GM23338 (cell line): ENCODE measurements at regions not wholly inside any gene's neighbourhood (a gene's known extent, or its start where the extent isn't known, plus 50 kb on each side); places are given as distances from the start of the nearest gene placed in this dataset.

Experiments used
- ATAC-seq: fragments of 200-7000 bp; cut with Tn5 transposase; 3 replicates; pipeline ENCODE4 v1.9.1; 2020
- DNase-seq: peaks from one replicate; pipeline ENCODE4 v3.0.0-alpha.2; 2015; ENCODE audit warnings: low spot score
- H2AFZ ChIP-seq: fragments of 200-600 bp; sonication (generic); 2 replicates; pipeline ENCODE4 v1.8.0; 2016; ENCODE audit warnings: antibody characterized with exemption, mild to moderate bottlenecking, moderate library complexity
- H3F3A ChIP-seq: fragments of 200-600 bp; sonication (generic); replicated peaks from 2 replicates; pipeline ENCODE4 v1.8.0; 2017; ENCODE audit warnings: antibody characterized with exemption, mixed run types, low read depth
- H3K27ac ChIP-seq: fragments of 200-600 bp; sonication (generic); 2 replicates; pipeline ENCODE4 v1.6.1; 2016; ENCODE audit warnings: low read depth
- H3K27me3 ChIP-seq: fragments of 200-600 bp; sonication (generic); 2 replicates; pipeline ENCODE4 v1.8.0; 2016; ENCODE audit warnings: mild to moderate bottlenecking, mixed run types, moderate library complexity; ENCODE audit not compliant: insufficient read depth
- H3K36me3 ChIP-seq: fragments of 200-600 bp; sonication (generic); 2 replicates; pipeline ENCODE4 v1.8.0; 2016; ENCODE audit warnings: mild to moderate bottlenecking; ENCODE audit not compliant: insufficient read depth
- H3K4me1 ChIP-seq: fragments of 200-600 bp; sonication (generic); 2 replicates; pipeline ENCODE4 v1.8.0; 2016; ENCODE audit warnings: mild to moderate bottlenecking, moderate library complexity; ENCODE audit not compliant: insufficient read depth
- H3K4me2 ChIP-seq: fragments of 200-600 bp; sonication (generic); 2 replicates; pipeline ENCODE4 v1.7.1; 2017; ENCODE audit warnings: mixed run types
- H3K4me3 ChIP-seq: fragments of 200-600 bp; sonication (generic); 2 replicates; pipeline ENCODE4 v1.6.1; 2016; ENCODE audit warnings: mixed run types
- H3K79me2 ChIP-seq: fragments of 200-600 bp; sonication (generic); replicated peaks from 2 replicates; pipeline ENCODE4 v1.8.0; 2017; ENCODE audit warnings: mild to moderate bottlenecking; ENCODE audit not compliant: insufficient read depth
- H3K9me2 ChIP-seq: fragments of 200-600 bp; sonication (generic); 2 replicates; pipeline ENCODE4 v1.8.0; 2017; ENCODE audit not compliant: insufficient read depth
- H4K20me1 ChIP-seq: fragments of 200-600 bp; sonication (generic); replicated peaks from 2 replicates; pipeline ENCODE4 v1.8.0; 2017; ENCODE audit warnings: mild to moderate bottlenecking; ENCODE audit not compliant: insufficient read depth
- H3K27ac Mint-ChIP-seq: 2 replicates; pipeline ENCODE4 v1.8.0; 2020; ENCODE audit warnings: inconsistent platforms, mild to moderate bottlenecking, moderate library complexity, mixed read lengths
- H3K27me3 Mint-ChIP-seq: 3 replicates; pipeline ENCODE4 v1.8.0; 2022; ENCODE audit warnings: low read depth, mild to moderate bottlenecking, moderate library complexity, mixed read lengths, inconsistent platforms; ENCODE audit not compliant: insufficient read depth, poor library complexity
- H3K36me3 Mint-ChIP-seq: 3 replicates; pipeline ENCODE4 v1.8.0; 2021; ENCODE audit warnings: low read depth, mild to moderate bottlenecking, inconsistent platforms, moderate library complexity, mixed read lengths
- H3K4me1 Mint-ChIP-seq: 3 replicates; pipeline ENCODE4 v1.8.0; 2020; ENCODE audit warnings: mild to moderate bottlenecking, inconsistent platforms, mixed read lengths
- H3K4me3 Mint-ChIP-seq: 3 replicates; pipeline ENCODE4 v1.8.0; 2021; ENCODE audit warnings: moderate library complexity, mild to moderate bottlenecking, inconsistent platforms, mixed read lengths
- H3K9me3 Mint-ChIP-seq: 3 replicates; pipeline ENCODE4 v1.8.0; 2020; ENCODE audit warnings: moderate library complexity, mild to moderate bottlenecking, inconsistent platforms, mixed read lengths
- CREB1 ChIP-seq: fragments of 250-450 bp; sonication (Bioruptor Pico); IDR thresholded peaks from 2 replicates; pipeline ENCODE4 v1.5.0; 2020; ENCODE audit warnings: low read depth, mild to moderate bottlenecking, moderate library complexity
- EZH2 ChIP-seq: fragments of 200-600 bp; sonication (generic); IDR thresholded peaks from one replicate; pipeline ENCODE4 v1.8.0; 2017; ENCODE audit warnings: antibody characterized with exemption, mild to moderate bottlenecking, low read depth; ENCODE audit not compliant: unreplicated experiment
- EZH2phosphoT487 ChIP-seq: fragments of 200-600 bp; sonication (generic); IDR thresholded peaks from one replicate; pipeline ENCODE4 v1.8.1; 2018; ENCODE audit warnings: antibody characterized with exemption; ENCODE audit not compliant: unreplicated experiment
- JUNB ChIP-seq: IDR thresholded peaks from one replicate; pipeline ENCODE4 v1.6.1; 2016; ENCODE audit warnings: antibody characterized with exemption; ENCODE audit not compliant: unreplicated experiment
- NANOG ChIP-seq: IDR thresholded peaks from 2 replicates; pipeline ENCODE4 v1.6.1; 2016; ENCODE audit warnings: antibody characterized with exemption, borderline replicate concordance
- POLR2AphosphoS5 ChIP-seq: IDR thresholded peaks from 2 replicates; pipeline ENCODE4 v1.6.1; 2016; ENCODE audit warnings: antibody characterized with exemption, low read depth
- STAT1 ChIP-seq: IDR thresholded peaks from one replicate; pipeline ENCODE4 v1.6.1; 2016; ENCODE audit warnings: antibody characterized with exemption; ENCODE audit not compliant: unreplicated experiment
- ZNF114 ChIP-seq: fragments of 250-450 bp; sonication (Bioruptor Pico); IDR thresholded peaks from 2 replicates; pipeline ENCODE4 v1.5.0; 2020; ENCODE audit warnings: mild to moderate bottlenecking, moderate library complexity
- ZNF331 ChIP-seq: fragments of 250-450 bp; sonication (Bioruptor Pico); IDR thresholded peaks from 2 replicates; pipeline ENCODE4 v1.5.0; 2020; ENCODE audit warnings: low read depth, mild to moderate bottlenecking, moderate library complexity
- TF ChIP-seq, protein P1 (sequence below), 2 experiments: fragments of 200-600 bp in 1 of 2; sonication (generic) in 1 of 2; conservative IDR thresholded peaks; 2 replicates each; pipeline versions ENCODE4 v1.5.1 to v1.6.1; 2016 to 2017; ENCODE audit warnings: antibody characterized with exemption in 2 of 2, low read depth in 2 of 2, mild to moderate bottlenecking in 2 of 2, moderate library complexity in 1 of 2
- TF ChIP-seq, protein P2 (sequence below): IDR thresholded peaks from 2 replicates; pipeline ENCODE4 v1.6.1; 2016; ENCODE audit warnings: antibody characterized with exemption
- TF ChIP-seq, protein P3 (sequence below): fragments of 250-450 bp; sonication (Bioruptor Pico); IDR thresholded peaks from 2 replicates; pipeline ENCODE4 v1.5.0; 2020; ENCODE audit warnings: mild to moderate bottlenecking, moderate library complexity
- TF ChIP-seq, protein P4 (sequence below): IDR thresholded peaks from one replicate; pipeline ENCODE4 v1.6.1; 2018; ENCODE audit warnings: antibody characterized with exemption; ENCODE audit not compliant: unreplicated experiment

DNA sequence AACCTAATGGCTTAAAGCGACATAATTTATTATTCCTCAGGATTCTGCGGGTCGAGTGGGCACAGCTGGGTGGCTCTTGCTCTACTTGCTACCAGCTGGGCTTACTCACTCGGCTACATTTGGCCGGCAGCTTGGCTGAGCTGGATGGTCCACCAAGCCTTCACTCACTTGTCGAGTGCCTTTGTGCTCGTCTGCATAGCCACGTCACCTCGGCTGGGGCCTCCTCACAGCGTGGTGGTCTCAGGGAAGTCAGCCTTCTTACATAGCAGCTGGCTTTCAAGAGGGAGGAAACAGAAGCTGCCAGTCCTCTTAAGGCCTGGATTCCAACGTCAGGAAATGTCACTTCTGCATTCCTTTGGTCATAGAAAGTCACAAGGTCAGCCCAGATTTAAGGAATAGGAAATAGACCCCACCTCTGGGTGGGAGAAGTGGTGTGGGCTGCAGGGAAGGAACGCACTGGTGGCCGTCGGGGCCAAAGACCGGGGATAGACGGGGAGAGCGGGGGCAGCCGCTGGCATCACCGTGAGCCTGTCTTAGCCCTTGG lies 75.1 kb upstream of the RUFY1 start:
- Histone ChIP-seq H3K4me3 (no peak overlapping the region), H3K36me3 (no peaks in the 10 kb centered on the region), H2AFZ (no peak overlapping the region), H3K9me2 (no peaks in the 10 kb centered on the region), H3K27me3 (no peaks in the 10 kb centered on the region), H3K4me1 (no peaks in the 10 kb centered on the region), H4K20me1 (no peaks in the 10 kb centered on the region), H3K79me2 (no peaks in the 10 kb centered on the region), H3K27ac (no peak overlapping the region), H3K4me2 (no peak overlapping the region), H3F3A (no peaks in the 10 kb centered on the region)
- DNase-seq (peak; percentile 10), ATAC-seq (no peak)
- peaks cover 5% of the 10 kb centered on the region; the same call in 2 of the 3 replicates for H3K4me1 Mint-ChIP-seq
- no peak overlapping the region for H3K4me3 Mint-ChIP-seq
- H3K9me3 Mint-ChIP-seq = peaks cover 5% of the 10 kb centered on the region
- H3K27ac Mint-ChIP-seq = no peak overlapping the region
- peaks cover 3% of the 10 kb centered on the region for H3K27me3 Mint-ChIP-seq
- H3K36me3 Mint-ChIP-seq = no peaks in the 10 kb centered on the region; the same call in 2 of the 3 replicates
- TF ChIP-seq ZNF114 (CRISPR knock-in tag) (no peak), EZH2 (no peak), EZH2phosphoT487 (no peak), POLR2AphosphoS5 (no peak), STAT1 (no peak), ZNF331 (CRISPR knock-in tag) (no peak), CREB1 (no peak), JUNB (no peak), NANOG (no peak)
- TF ChIP-seq, protein P1, sequence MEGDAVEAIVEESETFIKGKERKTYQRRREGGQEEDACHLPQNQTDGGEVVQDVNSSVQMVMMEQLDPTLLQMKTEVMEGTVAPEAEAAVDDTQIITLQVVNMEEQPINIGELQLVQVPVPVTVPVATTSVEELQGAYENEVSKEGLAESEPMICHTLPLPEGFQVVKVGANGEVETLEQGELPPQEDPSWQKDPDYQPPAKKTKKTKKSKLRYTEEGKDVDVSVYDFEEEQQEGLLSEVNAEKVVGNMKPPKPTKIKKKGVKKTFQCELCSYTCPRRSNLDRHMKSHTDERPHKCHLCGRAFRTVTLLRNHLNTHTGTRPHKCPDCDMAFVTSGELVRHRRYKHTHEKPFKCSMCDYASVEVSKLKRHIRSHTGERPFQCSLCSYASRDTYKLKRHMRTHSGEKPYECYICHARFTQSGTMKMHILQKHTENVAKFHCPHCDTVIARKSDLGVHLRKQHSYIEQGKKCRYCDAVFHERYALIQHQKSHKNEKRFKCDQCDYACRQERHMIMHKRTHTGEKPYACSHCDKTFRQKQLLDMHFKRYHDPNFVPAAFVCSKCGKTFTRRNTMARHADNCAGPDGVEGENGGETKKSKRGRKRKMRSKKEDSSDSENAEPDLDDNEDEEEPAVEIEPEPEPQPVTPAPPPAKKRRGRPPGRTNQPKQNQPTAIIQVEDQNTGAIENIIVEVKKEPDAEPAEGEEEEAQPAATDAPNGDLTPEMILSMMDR (conservative IDR thresholded peaks at IDR 0.05; ENCODE audit: low read depth in 2 of 2) = no peak
- TF ChIP-seq, protein P2, sequence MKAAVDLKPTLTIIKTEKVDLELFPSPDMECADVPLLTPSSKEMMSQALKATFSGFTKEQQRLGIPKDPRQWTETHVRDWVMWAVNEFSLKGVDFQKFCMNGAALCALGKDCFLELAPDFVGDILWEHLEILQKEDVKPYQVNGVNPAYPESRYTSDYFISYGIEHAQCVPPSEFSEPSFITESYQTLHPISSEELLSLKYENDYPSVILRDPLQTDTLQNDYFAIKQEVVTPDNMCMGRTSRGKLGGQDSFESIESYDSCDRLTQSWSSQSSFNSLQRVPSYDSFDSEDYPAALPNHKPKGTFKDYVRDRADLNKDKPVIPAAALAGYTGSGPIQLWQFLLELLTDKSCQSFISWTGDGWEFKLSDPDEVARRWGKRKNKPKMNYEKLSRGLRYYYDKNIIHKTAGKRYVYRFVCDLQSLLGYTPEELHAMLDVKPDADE = no peak
- TF ChIP-seq, protein P3, sequence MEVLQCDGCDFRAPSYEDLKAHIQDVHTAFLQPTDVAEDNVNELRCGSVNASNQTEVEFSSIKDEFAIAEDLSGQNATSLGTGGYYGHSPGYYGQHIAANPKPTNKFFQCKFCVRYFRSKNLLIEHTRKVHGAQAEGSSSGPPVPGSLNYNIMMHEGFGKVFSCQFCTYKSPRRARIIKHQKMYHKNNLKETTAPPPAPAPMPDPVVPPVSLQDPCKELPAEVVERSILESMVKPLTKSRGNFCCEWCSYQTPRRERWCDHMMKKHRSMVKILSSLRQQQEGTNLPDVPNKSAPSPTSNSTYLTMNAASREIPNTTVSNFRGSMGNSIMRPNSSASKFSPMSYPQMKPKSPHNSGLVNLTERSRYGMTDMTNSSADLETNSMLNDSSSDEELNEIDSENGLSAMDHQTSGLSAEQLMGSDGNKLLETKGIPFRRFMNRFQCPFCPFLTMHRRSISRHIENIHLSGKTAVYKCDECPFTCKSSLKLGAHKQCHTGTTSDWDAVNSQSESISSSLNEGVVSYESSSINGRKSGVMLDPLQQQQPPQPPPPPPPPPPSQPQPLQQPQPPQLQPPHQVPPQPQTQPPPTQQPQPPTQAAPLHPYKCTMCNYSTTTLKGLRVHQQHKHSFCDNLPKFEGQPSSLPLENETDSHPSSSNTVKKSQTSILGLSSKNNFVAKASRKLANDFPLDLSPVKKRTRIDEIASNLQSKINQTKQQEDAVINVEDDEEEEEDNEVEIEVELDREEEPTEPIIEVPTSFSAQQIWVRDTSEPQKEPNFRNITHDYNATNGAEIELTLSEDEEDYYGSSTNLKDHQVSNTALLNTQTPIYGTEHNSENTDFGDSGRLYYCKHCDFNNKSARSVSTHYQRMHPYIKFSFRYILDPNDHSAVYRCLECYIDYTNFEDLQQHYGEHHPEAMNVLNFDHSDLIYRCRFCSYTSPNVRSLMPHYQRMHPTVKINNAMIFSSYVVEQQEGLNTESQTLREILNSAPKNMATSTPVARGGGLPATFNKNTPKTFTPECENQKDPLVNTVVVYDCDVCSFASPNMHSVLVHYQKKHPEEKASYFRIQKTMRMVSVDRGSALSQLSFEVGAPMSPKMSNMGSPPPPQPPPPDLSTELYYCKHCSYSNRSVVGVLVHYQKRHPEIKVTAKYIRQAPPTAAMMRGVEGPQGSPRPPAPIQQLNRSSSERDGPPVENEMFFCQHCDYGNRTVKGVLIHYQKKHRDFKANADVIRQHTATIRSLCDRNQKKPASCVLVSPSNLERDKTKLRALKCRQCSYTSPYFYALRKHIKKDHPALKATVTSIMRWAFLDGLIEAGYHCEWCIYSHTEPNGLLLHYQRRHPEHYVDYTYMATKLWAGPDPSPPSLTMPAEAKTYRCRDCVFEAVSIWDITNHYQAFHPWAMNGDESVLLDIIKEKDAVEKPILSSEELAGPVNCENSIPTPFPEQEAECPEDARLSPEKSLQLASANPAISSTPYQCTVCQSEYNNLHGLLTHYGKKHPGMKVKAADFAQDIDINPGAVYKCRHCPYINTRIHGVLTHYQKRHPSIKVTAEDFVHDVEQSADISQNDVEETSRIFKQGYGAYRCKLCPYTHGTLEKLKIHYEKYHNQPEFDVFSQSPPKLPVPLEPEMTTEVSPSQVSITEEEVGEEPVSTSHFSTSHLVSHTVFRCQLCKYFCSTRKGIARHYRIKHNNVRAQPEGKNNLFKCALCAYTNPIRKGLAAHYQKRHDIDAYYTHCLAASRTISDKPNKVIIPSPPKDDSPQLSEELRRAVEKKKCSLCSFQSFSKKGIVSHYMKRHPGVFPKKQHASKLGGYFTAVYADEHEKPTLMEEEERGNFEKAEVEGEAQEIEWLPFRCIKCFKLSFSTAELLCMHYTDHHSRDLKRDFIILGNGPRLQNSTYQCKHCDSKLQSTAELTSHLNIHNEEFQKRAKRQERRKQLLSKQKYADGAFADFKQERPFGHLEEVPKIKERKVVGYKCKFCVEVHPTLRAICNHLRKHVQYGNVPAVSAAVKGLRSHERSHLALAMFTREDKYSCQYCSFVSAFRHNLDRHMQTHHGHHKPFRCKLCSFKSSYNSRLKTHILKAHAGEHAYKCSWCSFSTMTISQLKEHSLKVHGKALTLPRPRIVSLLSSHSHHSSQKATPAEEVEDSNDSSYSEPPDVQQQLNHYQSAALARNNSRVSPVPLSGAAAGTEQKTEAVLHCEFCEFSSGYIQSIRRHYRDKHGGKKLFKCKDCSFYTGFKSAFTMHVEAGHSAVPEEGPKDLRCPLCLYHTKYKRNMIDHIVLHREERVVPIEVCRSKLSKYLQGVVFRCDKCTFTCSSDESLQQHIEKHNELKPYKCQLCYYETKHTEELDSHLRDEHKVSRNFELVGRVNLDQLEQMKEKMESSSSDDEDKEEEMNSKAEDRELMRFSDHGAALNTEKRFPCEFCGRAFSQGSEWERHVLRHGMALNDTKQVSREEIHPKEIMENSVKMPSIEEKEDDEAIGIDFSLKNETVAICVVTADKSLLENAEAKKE (CRISPR knock-in tag) = no peak
- TF ChIP-seq, protein P4, sequence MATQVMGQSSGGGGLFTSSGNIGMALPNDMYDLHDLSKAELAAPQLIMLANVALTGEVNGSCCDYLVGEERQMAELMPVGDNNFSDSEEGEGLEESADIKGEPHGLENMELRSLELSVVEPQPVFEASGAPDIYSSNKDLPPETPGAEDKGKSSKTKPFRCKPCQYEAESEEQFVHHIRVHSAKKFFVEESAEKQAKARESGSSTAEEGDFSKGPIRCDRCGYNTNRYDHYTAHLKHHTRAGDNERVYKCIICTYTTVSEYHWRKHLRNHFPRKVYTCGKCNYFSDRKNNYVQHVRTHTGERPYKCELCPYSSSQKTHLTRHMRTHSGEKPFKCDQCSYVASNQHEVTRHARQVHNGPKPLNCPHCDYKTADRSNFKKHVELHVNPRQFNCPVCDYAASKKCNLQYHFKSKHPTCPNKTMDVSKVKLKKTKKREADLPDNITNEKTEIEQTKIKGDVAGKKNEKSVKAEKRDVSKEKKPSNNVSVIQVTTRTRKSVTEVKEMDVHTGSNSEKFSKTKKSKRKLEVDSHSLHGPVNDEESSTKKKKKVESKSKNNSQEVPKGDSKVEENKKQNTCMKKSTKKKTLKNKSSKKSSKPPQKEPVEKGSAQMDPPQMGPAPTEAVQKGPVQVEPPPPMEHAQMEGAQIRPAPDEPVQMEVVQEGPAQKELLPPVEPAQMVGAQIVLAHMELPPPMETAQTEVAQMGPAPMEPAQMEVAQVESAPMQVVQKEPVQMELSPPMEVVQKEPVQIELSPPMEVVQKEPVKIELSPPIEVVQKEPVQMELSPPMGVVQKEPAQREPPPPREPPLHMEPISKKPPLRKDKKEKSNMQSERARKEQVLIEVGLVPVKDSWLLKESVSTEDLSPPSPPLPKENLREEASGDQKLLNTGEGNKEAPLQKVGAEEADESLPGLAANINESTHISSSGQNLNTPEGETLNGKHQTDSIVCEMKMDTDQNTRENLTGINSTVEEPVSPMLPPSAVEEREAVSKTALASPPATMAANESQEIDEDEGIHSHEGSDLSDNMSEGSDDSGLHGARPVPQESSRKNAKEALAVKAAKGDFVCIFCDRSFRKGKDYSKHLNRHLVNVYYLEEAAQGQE = no peak
